ENCODE measurements at regions not wholly inside any gene's neighbourhood (a gene's known extent, or its start where the extent isn't known, plus 50 kb on each side); places are given as distances from the start of the nearest gene placed in this dataset.

- TF ChIP-seq CTCF (IDR thresholded peaks at IDR 0.05), result no peak
- Histone ChIP-seq H3K4me3 (no peak overlapping the region), H3K27ac (no peak overlapping the region), H3K27me3 (no peaks in the 10 kb centered on the region), H3K4me1 (peaks cover 4 to 17% of the 10 kb centered on the region in 2 donors), H3K36me3 (no peaks in the 10 kb centered on the region), H3K9me3 (no peaks in the 10 kb centered on the region)
- no peak for DNase-seq (ENCODE audit: low spot score in 2 of 2)
- intact Hi-C loops (cut with DNase I), result no loop called here
Measured at GRCh38 chr10:27618036-27618615, 114.0 kb downstream of the RAB18 start.

GRCh38 chr10:27618906-27619305 lies 114.8 kb downstream of the RAB18 start:
- TF ChIP-seq CTCF (IDR thresholded peaks at IDR 0.05), result no peak
- Histone ChIP-seq H3K4me3 (no peak overlapping the region), H3K9me3 (no peaks in the 10 kb centered on the region), H3K27me3 (no peaks in the 10 kb centered on the region), H3K27ac (peak overlapping the region; percentile 82 to 86), H3K36me3 (no peaks in the 10 kb centered on the region), H3K4me1 (peaks cover 4 to 17% of the 10 kb centered on the region in 2 donors)
- intact Hi-C loops (cut with DNase I), result no loop called here
- no peak for DNase-seq (ENCODE audit: low spot score in 2 of 2)

- intact Hi-C loops (cut with DNase I), result no loop called here
- Histone ChIP-seq H3K27me3 (no peaks in the 10 kb centered on the region), H3K4me1 (peaks cover 4 to 17% of the 10 kb centered on the region in 2 donors), H3K36me3 (no peaks in the 10 kb centered on the region), H3K9me3 (no peaks in the 10 kb centered on the region), H3K4me3 (no peak overlapping the region), H3K27ac (peak overlapping the region; percentile 82 to 86)
- TF ChIP-seq CTCF (IDR thresholded peaks at IDR 0.05), result no peak
- DNase-seq (ENCODE audit: low spot score in 2 of 2), result no peak
Measured at GRCh38 chr10:27619329-27619728, 115.2 kb downstream of the RAB18 start.

GRCh38 chr10:27620430-27621397 lies 116.6 kb downstream of the RAB18 start:
- intact Hi-C loops (cut with DNase I), result loop anchor here (2.0 to 5.0 kb wide), 4 partner anchors 77 to 432 kb away; no protein-coding TSS in a partner anchor
- DNase-seq (ENCODE audit: low spot score in 2 of 2), result peak in 1 of 2 donors; percentile 81
- H3K4me3 ChIP-seq, result peak overlapping the region; percentile 18 to 40

GRCh38 chr10:27621461-27621860 lies 117.4 kb downstream of the RAB18 start:
- no peak for DNase-seq (ENCODE audit: low spot score in 2 of 2)
- TF ChIP-seq CTCF (IDR thresholded peaks at IDR 0.05), result no peak
- Histone ChIP-seq H3K27me3 (no peaks in the 10 kb centered on the region), H3K27ac (peak overlapping the region; percentile 82 to 86), H3K9me3 (no peaks in the 10 kb centered on the region), H3K4me1 (peaks cover 4 to 17% of the 10 kb centered on the region in 2 donors), H3K4me3 (peak overlapping the region in 1 of 2 donors; percentile 40), H3K36me3 (no peaks in the 10 kb centered on the region)
- intact Hi-C loops (cut with DNase I), result loop anchor here (2.0 to 5.0 kb wide), 4 partner anchors 76 to 431 kb away; no protein-coding TSS in a partner anchor

More at GRCh38 chr10:27620430-27621397, 116.6 kb downstream of the RAB18 start:
- H3K4me1 ChIP-seq, result peaks cover 4 to 17% of the 10 kb centered on the region in 2 donors
- no peaks in the 10 kb centered on the region for H3K27me3 ChIP-seq
- no peaks in the 10 kb centered on the region for H3K36me3 ChIP-seq
- H3K9me3 ChIP-seq, result no peaks in the 10 kb centered on the region
- peak overlapping the region; percentile 82 to 86 for H3K27ac ChIP-seq
- no peak for TF ChIP-seq CTCF (IDR thresholded peaks at IDR 0.05)
